HG02610 (cell line): ENCODE measurements at regions not wholly inside any gene's neighbourhood (a gene's known extent, or its start where the extent isn't known, plus 50 kb on each side); places are given as distances from the start of the nearest gene placed in this dataset.
"Not testable (repeated sequence)": the region's sequence is repeated elsewhere in the genome, so short reads cannot be mapped to it uniquely, and the experiment has no call there.

Experiments
- ATAC-seq: cut with Tn5 transposase; IDR thresholded peaks from one replicate; pipeline ENCODE4 v1.9.1; 2021; ENCODE audit warnings: mild to moderate bottlenecking, moderate library complexity; ENCODE audit not compliant: unreplicated experiment

- ATAC-seq = no peak
Observed at GRCh38 chr7:29649028-29649716, 85.5 kb downstream of the PRR15 start.

GRCh38 chr7:29649876-29650275 is 86.2 kb downstream of the PRR15 start:
- no peak for ATAC-seq

GRCh38 chr7:29651477-29651876 is 87.8 kb downstream of the PRR15 start:
- no peak for ATAC-seq

- ATAC-seq = no peak
Observed at GRCh38 chr7:29652556-29652955, 88.9 kb downstream of the PRR15 start.

- ATAC-seq = not testable (repeated sequence)
Observed at GRCh38 chr7:29654340-29654739, 90.7 kb downstream of the PRR15 start.

DNA sequence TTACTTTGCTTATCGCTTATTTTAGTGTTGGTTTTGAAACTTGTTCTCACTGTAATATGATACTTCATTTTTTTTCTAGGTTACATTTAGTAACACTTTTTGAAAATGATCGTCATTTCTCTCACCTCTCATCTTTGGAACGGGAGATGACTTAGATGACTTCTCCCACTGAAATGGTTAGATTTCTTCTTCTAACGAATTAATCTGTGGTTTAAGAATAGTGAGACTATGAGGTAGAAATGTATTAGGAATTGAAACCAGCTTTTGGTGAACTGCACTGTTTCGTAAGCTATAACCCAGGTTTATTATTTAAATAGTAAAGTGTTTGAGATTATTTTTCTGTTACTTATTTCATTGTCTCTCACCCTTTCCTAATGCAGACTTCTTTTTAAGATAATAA is 93.7 kb downstream of the PRR15 start:
- ATAC-seq = no peak

GRCh38 chr7:29657856-29658255 is 94.2 kb downstream of the PRR15 start:
- no peak for ATAC-seq

DNA sequence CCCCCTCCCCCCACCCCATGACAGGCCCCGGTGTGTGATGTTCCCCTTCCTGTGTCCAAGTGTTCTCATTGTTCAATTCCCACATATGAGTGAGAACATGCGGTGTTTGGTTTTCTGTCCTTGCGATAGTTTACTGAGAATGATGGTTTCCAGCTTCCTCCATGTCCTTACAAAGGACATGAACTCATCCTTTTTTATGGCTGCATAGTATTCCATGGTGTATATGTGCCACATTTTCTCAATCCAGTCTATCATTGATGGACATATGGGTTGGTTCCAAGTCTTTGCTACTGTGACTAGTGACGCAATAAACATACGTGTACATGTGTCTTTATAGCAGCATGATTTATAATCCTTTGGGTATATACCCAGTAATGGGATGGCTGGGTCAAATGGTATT is 95.6 kb downstream of the PRR15 start:
- not testable (repeated sequence) for ATAC-seq

- not testable (repeated sequence) for ATAC-seq
Observed at GRCh38 chr7:29662899-29663298, 99.3 kb downstream of the PRR15 start.

DNA sequence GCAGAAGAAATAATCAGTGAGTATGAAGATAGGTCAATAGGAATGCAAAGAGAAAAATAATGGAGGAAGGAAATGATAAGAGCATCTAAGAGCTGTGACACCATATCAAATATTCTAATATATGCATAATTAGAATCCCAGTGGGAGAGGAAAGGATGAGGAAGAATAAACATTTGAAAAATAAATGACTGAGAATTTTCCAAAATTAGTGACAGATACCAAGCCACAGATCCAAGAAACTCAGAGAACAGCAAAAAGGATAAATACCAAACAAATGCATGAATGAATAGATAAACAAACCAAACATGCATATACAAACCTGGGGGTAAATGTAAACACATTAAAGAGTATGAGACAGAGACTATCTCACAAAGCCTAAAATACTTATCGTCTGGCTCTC is 101.4 kb downstream of the PRR15 start:
- ATAC-seq = not testable (repeated sequence)

- ATAC-seq = not testable (repeated sequence)
Observed at GRCh38 chr7:29667096-29667669, 103.5 kb downstream of the PRR15 start.

GRCh38 chr7:29671286-29671685 is 107.7 kb downstream of the PRR15 start:
- ATAC-seq = not testable (repeated sequence)

DNA sequence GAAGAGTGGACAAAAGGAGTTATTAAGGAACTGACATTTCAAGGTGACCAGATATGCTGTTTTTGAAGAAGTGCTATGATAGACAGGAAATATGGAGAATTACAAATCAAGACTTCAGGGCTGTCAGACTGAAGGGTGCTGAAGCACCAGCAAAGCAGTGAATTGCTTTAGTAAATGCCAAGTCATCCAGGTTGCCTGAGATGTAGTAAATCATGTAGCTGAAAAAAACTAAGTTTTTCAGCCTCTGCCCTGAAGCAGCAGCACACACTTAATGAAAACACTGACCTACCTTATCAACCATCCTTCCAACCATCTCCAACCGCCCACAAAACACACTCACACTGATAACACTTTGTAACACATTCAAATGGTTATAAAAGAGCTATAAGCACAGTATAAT is 110.0 kb downstream of the PRR15 start:
- not testable (repeated sequence) for ATAC-seq

DNA sequence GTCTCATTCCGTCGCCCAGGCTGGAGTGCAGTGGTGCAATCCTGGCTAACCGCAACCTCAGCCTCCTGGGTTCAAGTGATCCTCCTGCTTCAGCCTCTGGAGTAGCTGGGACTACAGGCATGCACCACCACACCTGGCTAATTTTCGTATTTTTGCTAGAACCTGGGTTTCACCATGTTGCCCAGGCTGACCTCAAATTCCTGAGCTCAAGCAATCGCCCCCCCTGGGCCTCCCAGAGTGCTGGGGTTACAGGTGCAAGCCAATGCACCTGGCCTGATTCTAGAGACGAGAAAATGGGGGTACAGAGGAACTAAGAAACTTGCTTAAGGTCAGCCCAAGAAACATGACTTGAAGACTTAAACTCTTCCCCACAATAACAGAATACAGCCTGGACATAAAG is 111.0 kb downstream of the PRR15 start:
- not testable (repeated sequence) for ATAC-seq

DNA sequence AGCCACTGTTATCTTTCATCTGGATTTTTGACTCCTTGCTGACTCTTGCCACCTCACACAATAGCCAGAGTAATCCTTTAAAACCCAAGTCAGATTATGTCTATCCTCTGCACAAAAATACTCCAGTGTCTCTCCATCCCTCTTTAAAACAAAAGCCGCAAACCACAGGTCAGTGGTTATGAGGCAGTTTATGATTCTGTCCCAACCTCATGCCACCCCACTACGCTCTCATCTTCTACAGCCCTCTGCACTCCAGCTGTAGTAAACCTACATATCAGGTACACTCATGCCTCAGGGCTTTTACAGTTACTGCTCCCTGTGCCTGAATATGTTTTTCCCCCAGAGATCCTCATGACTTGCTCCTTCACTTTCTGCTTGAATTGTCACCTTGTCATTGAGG is 113.6 kb downstream of the PRR15 start:
- not testable (repeated sequence) for ATAC-seq

DNA sequence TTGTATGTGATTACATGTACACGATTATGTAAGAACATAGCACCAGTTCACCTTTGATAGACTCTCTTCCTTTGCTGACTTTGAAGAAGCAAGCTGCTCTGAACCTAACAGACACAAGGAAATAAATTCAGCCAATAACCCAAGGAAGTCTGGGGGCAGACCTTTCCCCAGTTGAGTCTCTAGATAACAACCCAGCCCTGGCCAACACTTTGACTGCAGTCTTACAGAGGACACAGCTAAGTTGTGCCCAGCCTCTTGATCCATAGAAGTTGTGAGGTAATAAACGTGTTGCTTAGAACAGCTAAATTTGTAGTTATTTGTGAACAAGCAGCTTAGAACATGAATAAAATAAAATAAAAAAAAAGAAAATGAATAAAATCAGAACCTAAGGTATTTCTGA is 116.3 kb downstream of the PRR15 start:
- ATAC-seq = not testable (repeated sequence)

- not testable (repeated sequence) for ATAC-seq
Observed at GRCh38 chr7:29680601-29681000, 117.0 kb downstream of the PRR15 start.

GRCh38 chr7:29684151-29684786 is 120.6 kb downstream of the PRR15 start:
- peak; percentile 31 for ATAC-seq

DNA sequence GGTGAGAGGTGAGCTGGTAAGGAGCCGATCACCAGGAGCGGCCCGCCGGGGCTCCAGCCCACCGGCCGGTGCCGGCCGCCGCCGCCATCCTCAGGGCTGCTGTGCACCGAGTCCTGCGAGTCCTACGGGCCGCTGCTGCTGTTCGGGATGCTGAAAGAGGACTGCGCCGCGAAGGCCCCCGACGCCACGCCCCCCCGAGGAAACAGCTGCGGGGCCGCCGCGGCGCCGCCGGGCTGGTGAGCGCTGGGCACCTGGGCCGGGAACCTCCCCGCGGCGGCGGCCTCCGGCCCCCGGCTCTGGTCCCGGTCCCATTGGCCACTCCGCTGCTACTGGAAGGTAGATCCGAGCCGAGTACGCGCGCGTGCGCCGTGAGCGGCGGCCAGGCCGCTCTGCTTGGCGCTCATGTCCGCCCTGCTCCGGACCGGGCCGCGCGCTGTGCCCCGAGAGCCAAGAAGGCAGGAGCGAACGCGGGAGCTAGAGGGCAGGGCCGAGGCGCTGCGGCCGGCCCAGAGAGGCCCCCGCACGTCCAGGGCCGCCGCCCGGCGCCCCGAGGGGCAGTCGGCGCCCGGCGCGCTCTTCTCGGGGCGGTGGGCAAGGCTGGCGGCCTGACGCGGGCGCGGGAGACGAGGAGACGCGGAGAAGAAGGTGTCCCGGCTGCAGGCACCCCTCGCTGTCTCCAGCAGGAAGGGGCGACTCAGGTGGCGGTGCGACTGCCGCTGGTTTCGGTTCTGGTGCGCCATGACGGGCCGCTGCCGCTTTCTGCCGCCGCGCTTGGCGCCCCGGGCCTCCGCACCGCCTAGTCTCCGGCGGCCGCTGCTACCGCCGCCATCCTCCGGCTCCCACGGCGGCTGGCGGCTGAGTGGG is 121.3 kb upstream of the WIPF3 start:
- peak; percentile 80 for ATAC-seq

DNA sequence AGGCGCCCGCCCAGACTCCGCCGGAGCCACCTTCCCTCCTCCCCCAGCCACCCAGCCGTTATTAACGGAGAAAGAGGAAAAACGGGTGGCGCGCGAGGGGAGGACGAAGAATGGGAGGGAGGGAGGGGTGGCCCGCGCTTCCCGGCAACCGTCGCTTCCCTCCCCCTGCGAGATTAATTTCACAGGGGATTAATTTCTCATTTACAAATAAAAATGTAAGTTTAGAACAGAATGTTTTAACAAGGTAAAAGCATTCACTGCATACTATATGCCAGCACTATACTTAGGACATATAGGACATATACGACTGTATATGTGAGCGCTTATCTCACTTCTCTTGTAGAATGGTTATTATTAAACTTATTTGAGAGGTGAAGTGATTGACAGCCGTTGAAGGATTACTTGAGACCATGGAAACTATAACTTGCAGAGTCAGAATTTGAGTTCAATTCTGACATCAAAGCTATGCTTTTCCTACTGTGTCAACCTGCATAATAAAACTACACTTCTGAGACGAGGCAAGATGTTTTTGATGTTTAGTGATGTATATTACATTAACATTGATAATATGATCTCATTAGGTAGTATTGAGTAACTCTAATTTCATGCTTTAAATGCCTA is 120.5 kb upstream of the WIPF3 start:
- ATAC-seq = not testable (repeated sequence)

DNA sequence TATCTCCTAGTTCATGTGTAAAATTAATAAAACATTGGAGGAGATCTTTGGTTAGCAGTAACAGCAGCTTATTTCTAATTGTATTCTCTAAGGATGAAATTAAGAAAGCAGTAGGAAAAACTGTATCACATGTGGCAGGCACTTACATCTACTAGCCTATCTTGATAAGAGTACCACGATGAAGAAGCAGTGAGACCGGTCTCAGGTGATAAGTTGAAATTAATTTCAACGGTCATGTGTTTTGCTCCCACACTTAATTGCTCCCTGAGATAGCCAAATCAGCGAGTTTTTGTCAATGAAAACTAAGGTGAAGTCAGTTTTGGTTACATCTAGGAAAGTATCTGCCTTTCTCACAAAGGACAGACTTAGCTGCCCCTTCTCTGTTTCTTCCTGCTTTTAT is 115.8 kb upstream of the WIPF3 start:
- not testable (repeated sequence) for ATAC-seq
